Ishikawa (cell line): ENCODE measurements at regions not wholly inside any gene's neighbourhood (a gene's known extent, or its start where the extent isn't known, plus 50 kb on each side); places are given as distances from the start of the nearest gene placed in this dataset.

ENCODE experiments used
- REST ChIP-seq: IDR thresholded peaks from 2 replicates; pipeline ENCODE4 v1.6.1; 2012; ENCODE audit warnings: low read depth, mild to moderate bottlenecking
- YY1 ChIP-seq: IDR thresholded peaks from 2 replicates; pipeline ENCODE4 v1.6.1; 2012; ENCODE audit warnings: low read depth

GRCh38 chr1:172724765-172725613 is 66.1 kb downstream of the FASLG start:
- no peak for TF ChIP-seq YY1
- TF ChIP-seq REST: no peak
